H1 (cell line): ENCODE measurements at regions not wholly inside any gene's neighbourhood (a gene's known extent, or its start where the extent isn't known, plus 50 kb on each side); places are given as distances from the start of the nearest gene placed in this dataset.

Experiments used
- CTCF ChIA-PET: fragments of 300-600 bp; sonication (Branson Sonifier 250); formaldehyde crosslinking; loops from one replicate; lab custom pipeline; 2021; ENCODE audit not compliant: partially characterized antibody; lab: Charles Lee
- POLR2A ChIA-PET: fragments of 300-600 bp; sonication (Branson Sonifier 250); formaldehyde crosslinking; loops from one replicate; lab custom pipeline; 2021; ENCODE audit warnings: inconsistent platforms; ENCODE audit not compliant: partially characterized antibody; lab: Charles Lee
- DNase-seq, 2 experiments: peaks; one replicate each; pipeline versions ENCODE4 v3.0.0 to v3.0.0-alpha.2; 2010 to 2022; ENCODE audit warnings: low spot score in 2 of 2, low read depth in 1 of 2, mixed read lengths in 1 of 2
- FAIRE-seq: peaks from 2 replicates; lab custom pipeline; 2011; peaks lifted over from hg19 to GRCh38; lab: Jason Lieb, UNC
- H2AFZ ChIP-seq: 2 replicates; pipeline ENCODE4 v1.8.1; 2012; ENCODE audit warnings: low read length, inconsistent platforms
- H2AK5ac ChIP-seq: 2 replicates; pipeline ENCODE4 v1.6.1; 2013; ENCODE audit warnings: low read depth, low read length
- H2BK120ac ChIP-seq: replicated peaks from 2 replicates; pipeline ENCODE3; 2013; ENCODE audit warnings: low read depth, low read length, inconsistent platforms
- H2BK12ac ChIP-seq: 2 replicates; pipeline ENCODE4 v1.6.1; 2013; ENCODE audit warnings: low read depth, low read length
- H2BK15ac ChIP-seq: 2 replicates; pipeline ENCODE4 v1.6.1; 2013; ENCODE audit warnings: low read length
- H2BK20ac ChIP-seq: 2 replicates; pipeline ENCODE4 v1.6.1; 2013; ENCODE audit warnings: low read length
- H2BK5ac ChIP-seq: 2 replicates; pipeline ENCODE4 v1.6.1; 2013; ENCODE audit warnings: low read depth, low read length
- H3K14ac ChIP-seq: 2 replicates; pipeline ENCODE4 v1.6.1; 2013; ENCODE audit warnings: inconsistent platforms; ENCODE audit not compliant: insufficient read length
- H3K18ac ChIP-seq: 2 replicates; pipeline ENCODE4 v1.6.1; 2013; ENCODE audit warnings: low read length; ENCODE audit errors: extremely low read depth
- H3K23ac ChIP-seq: 2 replicates; pipeline ENCODE4 v1.6.1; 2013; ENCODE audit warnings: inconsistent platforms; ENCODE audit not compliant: insufficient read length
- H3K23me2 ChIP-seq: 2 replicates; pipeline ENCODE4 v1.6.1; 2013; ENCODE audit warnings: low read depth, low read length
- H3K27ac ChIP-seq: 2 replicates; pipeline ENCODE4 v1.6.1; 2011; ENCODE audit warnings: low read depth, low read length, inconsistent platforms
- H3K27me3 ChIP-seq, 4 experiments: replicated peaks in 1 of 4; 1 replicate in 1 of 4; 2 replicates in 3 of 4; pipeline versions ENCODE4 v1.6.1 to v1.8.1; 2011 to 2013; ENCODE audit warnings: low read length in 3 of 4, mild to moderate bottlenecking in 3 of 4, inconsistent platforms in 2 of 4, mixed read lengths in 2 of 4, moderate library complexity in 1 of 4; ENCODE audit not compliant: control insufficient read depth in 3 of 4, insufficient read depth in 3 of 4; ENCODE audit errors: extremely low read depth in 1 of 4
- H3K36me3 ChIP-seq, 4 experiments: 2 replicates each; pipeline versions ENCODE4 v1.6.1 to v1.8.1; 2011 to 2013; ENCODE audit warnings: mild to moderate bottlenecking in 4 of 4, low read length in 3 of 4, moderate library complexity in 2 of 4, control low read depth in 1 of 4, inconsistent platforms in 1 of 4; ENCODE audit not compliant: insufficient read depth in 4 of 4, control insufficient read depth in 2 of 4
- H3K4ac ChIP-seq: replicated peaks from 2 replicates; pipeline ENCODE3; 2013; ENCODE audit warnings: low read length, low read depth, mixed read lengths, inconsistent platforms; ENCODE audit not compliant: insufficient read length
- H3K4me1 ChIP-seq, 4 experiments: replicated peaks in 1 of 4; 1 replicate in 1 of 4; 2 replicates in 3 of 4; pipeline versions ENCODE4 v1.6.1 to v1.8.1; 2011 to 2013; ENCODE audit warnings: low read length in 3 of 4, inconsistent platforms in 2 of 4, mixed read lengths in 1 of 4; ENCODE audit not compliant: insufficient read depth in 4 of 4, control insufficient read depth in 3 of 4
- H3K4me2 ChIP-seq, 2 experiments: 2 replicates each; pipeline versions ENCODE4 v1.6.1 to v1.8.1; 2011 to 2013; ENCODE audit warnings: low read depth in 2 of 2, low read length in 2 of 2, control low read depth in 1 of 2, inconsistent platforms in 1 of 2, mild to moderate bottlenecking in 1 of 2; ENCODE audit not compliant: insufficient read depth in 1 of 2
- H3K4me3 ChIP-seq, 4 experiments: fragments of 200-600, 300-600 bp in 1 of 4; sonication (generic), shearing (Covaris generic), sonication (Bioruptor Twin) in 1 of 4; 2 replicates each; pipeline versions ENCODE4 v1.5.1 to v1.8.1; 2011 to 2016; ENCODE audit warnings: low read length in 4 of 4, low read depth in 3 of 4, control low read depth in 2 of 4, inconsistent platforms in 2 of 4, mild to moderate bottlenecking in 2 of 4, mixed read lengths in 1 of 4, moderate library complexity in 1 of 4; ENCODE audit not compliant: insufficient read depth in 2 of 4; ENCODE audit errors: extremely low read depth in 1 of 4
- H3K56ac ChIP-seq: replicated peaks from 2 replicates; pipeline ENCODE3; 2013; ENCODE audit warnings: low read depth, mild to moderate bottlenecking, mixed read lengths, low read length, inconsistent platforms; ENCODE audit not compliant: insufficient read length
- H3K79me1 ChIP-seq: 2 replicates; pipeline ENCODE4 v1.6.1; 2013; ENCODE audit warnings: low read depth, low read length, control low read depth
- H3K79me2 ChIP-seq, 2 experiments: 2 replicates each; pipeline versions ENCODE4 v1.6.1 to v1.8.1; 2012 to 2013; ENCODE audit warnings: low read length in 2 of 2, mild to moderate bottlenecking in 2 of 2, inconsistent platforms in 1 of 2; ENCODE audit not compliant: insufficient read depth in 2 of 2, control insufficient read depth in 1 of 2
- H3K9ac ChIP-seq, 4 experiments: replicated peaks in 1 of 4; 1 replicate in 1 of 4; 2 replicates in 3 of 4; pipeline versions ENCODE4 v1.6.1 to v1.8.1; 2011 to 2013; ENCODE audit warnings: low read depth in 3 of 4, low read length in 3 of 4, control low read depth in 2 of 4, mild to moderate bottlenecking in 2 of 4, moderate library complexity in 2 of 4, inconsistent platforms in 1 of 4; ENCODE audit errors: extremely low read depth in 1 of 4
- H3K9me3 ChIP-seq, 2 experiments: 2 replicates each; pipeline versions ENCODE4 v1.6.1 to v1.8.1; 2012 to 2013; ENCODE audit warnings: mild to moderate bottlenecking in 2 of 2, moderate library complexity in 2 of 2, control low read depth in 1 of 2, inconsistent platforms in 1 of 2, low read depth in 1 of 2, low read length in 1 of 2, mixed read lengths in 1 of 2; ENCODE audit not compliant: insufficient read depth in 2 of 2
- H4K20me1 ChIP-seq, 2 experiments: replicated peaks in 1 of 2; 2 replicates each; pipeline versions ENCODE3 to v1.8.1; 2011 to 2013; ENCODE audit warnings: inconsistent platforms in 2 of 2, low read length in 2 of 2, mild to moderate bottlenecking in 1 of 2; ENCODE audit not compliant: insufficient read depth in 2 of 2, control insufficient read depth in 1 of 2
- H4K5ac ChIP-seq: 2 replicates; pipeline ENCODE4 v1.6.1; 2013; ENCODE audit warnings: low read length, low read depth, mixed read lengths, inconsistent platforms; ENCODE audit not compliant: insufficient read length
- H4K8ac ChIP-seq: 2 replicates; pipeline ENCODE4 v1.8.0; 2013; ENCODE audit warnings: mild to moderate bottlenecking, moderate library complexity, low read length, inconsistent platforms; ENCODE audit not compliant: insufficient read depth; ENCODE audit errors: extremely low read depth
- H4K91ac ChIP-seq: replicated peaks from 2 replicates; pipeline ENCODE3; 2013; ENCODE audit warnings: low read length, mixed read lengths, inconsistent platforms; ENCODE audit not compliant: insufficient read length
- ASH2L ChIP-seq: fragments of 200-600, 300-600 bp; sonication (generic); IDR thresholded peaks from one replicate; pipeline ENCODE4 v1.7.1; 2017; ENCODE audit warnings: low read length
- CEBPB ChIP-seq: IDR thresholded peaks from 2 replicates; pipeline ENCODE4 v1.6.1; 2012; ENCODE audit warnings: low read depth, low read length
- CHD1 ChIP-seq: IDR thresholded peaks from 2 replicates; pipeline ENCODE4 v1.6.1; 2012; ENCODE audit warnings: low read depth, low read length, improper control_type of control experiment
- E2F6 ChIP-seq: IDR thresholded peaks from 2 replicates; pipeline ENCODE4 v1.6.1; 2012; ENCODE audit warnings: inconsistent platforms
- EZH2 ChIP-seq: fragments of 200-600 bp; sonication (generic); IDR thresholded peaks from 2 replicates; pipeline ENCODE4 v1.7.1; 2012; ENCODE audit warnings: low read depth, mild to moderate bottlenecking, moderate library complexity, low read length, inconsistent platforms; ENCODE audit not compliant: severe bottlenecking
- HDAC2 ChIP-seq, 2 experiments: fragments of 300-600 bp in 1 of 2; sonication (generic) in 1 of 2; IDR thresholded peaks; 2 replicates each; pipeline ENCODE4 v1.6.1; 2011 to 2012; ENCODE audit warnings: low read depth in 2 of 2, low read length in 2 of 2, mild to moderate bottlenecking in 2 of 2, moderate library complexity in 2 of 2, borderline replicate concordance in 1 of 2, inconsistent platforms in 1 of 2
- JUN ChIP-seq: IDR thresholded peaks from 2 replicates; pipeline ENCODE4 v1.6.1; 2011; ENCODE audit warnings: low read depth, mild to moderate bottlenecking, improper control_type of control experiment, low read length
- KDM5A ChIP-seq: fragments of 200-600 bp; IDR thresholded peaks from 2 replicates; pipeline ENCODE4 v1.7.1; 2012; ENCODE audit warnings: mild to moderate bottlenecking, low read length, inconsistent platforms, mixed read lengths
- MAFK ChIP-seq: IDR thresholded peaks from 2 replicates; pipeline ENCODE4 v1.6.1; 2012; ENCODE audit warnings: low read depth, mild to moderate bottlenecking, improper control_type of control experiment, low read length
- POU5F1 ChIP-seq: IDR thresholded peaks from 2 replicates; pipeline ENCODE4 v1.6.1; 2011; ENCODE audit warnings: low read depth, mild to moderate bottlenecking, low read length, moderate library complexity
- RFX5 ChIP-seq: IDR thresholded peaks from 2 replicates; pipeline ENCODE4 v1.6.1; 2011; ENCODE audit warnings: low read depth, low read length, improper control_type of control experiment, borderline replicate concordance
- RXRA ChIP-seq: IDR thresholded peaks from 2 replicates; pipeline ENCODE4 v1.6.1; 2011; ENCODE audit warnings: low read depth, mild to moderate bottlenecking, low read length, moderate library complexity; ENCODE audit not compliant: insufficient read depth
- SIX5 ChIP-seq: IDR thresholded peaks from 2 replicates; pipeline ENCODE4 v1.6.1; 2011; ENCODE audit warnings: mild to moderate bottlenecking, low read depth, low read length
- SUZ12 ChIP-seq: fragments of 200-600 bp; sonication (generic); IDR thresholded peaks from 2 replicates; pipeline ENCODE4 v1.6.1; 2012; ENCODE audit warnings: mild to moderate bottlenecking, inconsistent platforms, low read length, moderate library complexity, mixed read lengths
- TBP ChIP-seq: IDR thresholded peaks from 2 replicates; pipeline ENCODE4 v1.6.1; 2011; ENCODE audit warnings: low read depth, low read length, improper control_type of control experiment
- WGBS, 2 experiments: shearing (Covaris generic) in 1 of 2; methylation state at CpG; one replicate each; pipeline versions ENCODE4 v1.1.6 to v1.1.7; 2013 to 2015; ENCODE audit warnings: low lambda C conversion rate in 2 of 2, mixed read lengths in 2 of 2, inconsistent platforms in 1 of 2, low coverage in 1 of 2, missing lambda C conversion rate in 1 of 2; ENCODE audit not compliant: insufficient replicate concordance in 2 of 2, insufficient coverage in 1 of 2, insufficient read length in 1 of 2; ENCODE audit errors: extremely low coverage in 1 of 2, missing lambda C conversion rate in 1 of 2; 5-methylcytosine and 5-hydroxymethylcytosine counted together

DNA sequence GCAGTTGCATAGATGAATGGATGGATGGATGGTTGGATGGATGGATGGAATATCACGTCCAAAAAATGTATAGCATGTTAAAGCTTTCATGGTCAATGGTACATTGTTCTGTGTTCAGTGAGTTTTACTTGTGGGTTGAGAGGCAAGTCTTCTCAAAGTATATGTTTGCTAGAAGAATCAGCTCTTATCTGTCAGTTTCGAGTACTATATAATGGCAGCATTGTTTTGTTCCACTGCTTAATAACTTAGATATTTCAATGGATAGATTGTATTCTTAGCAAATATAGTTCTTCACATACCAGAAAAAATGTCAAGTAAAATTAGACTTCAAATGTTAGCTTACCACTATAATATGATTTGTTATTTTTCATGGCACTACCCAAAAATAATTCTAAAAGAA, 100.9 kb upstream of the CDIN1 start:
- Histone ChIP-seq H3K14ac (no peak overlapping the region), H2AFZ (no peak overlapping the region), H2BK5ac (no peak overlapping the region), H3K9ac (no peak overlapping the region), H2BK15ac (no peak overlapping the region), H3K4me3 (no peak overlapping the region), H3K4me1 (no peaks in the 10 kb centered on the region), H3K23ac (no peak overlapping the region), H4K8ac (no peak overlapping the region), H4K5ac (no peak overlapping the region), H3K56ac (no peak overlapping the region), H3K18ac (no peak overlapping the region), H3K9me3 (no peaks in the 10 kb centered on the region), H3K79me2 (no peaks in the 10 kb centered on the region), H4K91ac (no peak overlapping the region), H3K27ac (no peak overlapping the region), H4K20me1 (no peaks in the 10 kb centered on the region), H3K4me2 (no peak overlapping the region), H3K27me3 (no peaks in the 10 kb centered on the region), H2AK5ac (no peak overlapping the region), H2BK20ac (no peak overlapping the region), H3K23me2 (no peaks in the 10 kb centered on the region), H3K4ac (no peak overlapping the region), H3K36me3 (no peaks in the 10 kb centered on the region), H2BK120ac (no peak overlapping the region), H3K79me1 (no peaks in the 10 kb centered on the region), H2BK12ac (no peak overlapping the region)
- no peak for FAIRE-seq
- ChIA-PET CTCF (no interaction called here), POLR2A (no interaction called here)
- 89% methylated on average over 2 of the region's 2 CpGs; no CpG with 5 or more reads in 1 of the 2 experiments for WGBS, 2 experiments
- DNase-seq: no peak
- TF ChIP-seq CHD1 (no peak), EZH2 (no peak), CEBPB (no peak), KDM5A (no peak), RFX5 (no peak), TBP (no peak), POU5F1 (no peak), ASH2L (no peak), MAFK (no peak), SUZ12 (no peak), RXRA (no peak), HDAC2 (IDR thresholded peaks at IDR 0.05; ENCODE audit: borderline replicate concordance in 1 of 2, low read depth in 2 of 2, low read length in 2 of 2) (no peak), E2F6 (no peak), SIX5 (no peak), JUN (no peak)
